ENCODE measurements at regions not wholly inside any gene's neighbourhood (a gene's known extent, or its start where the extent isn't known, plus 50 kb on each side); places are given as distances from the start of the nearest gene placed in this dataset.

DNA sequence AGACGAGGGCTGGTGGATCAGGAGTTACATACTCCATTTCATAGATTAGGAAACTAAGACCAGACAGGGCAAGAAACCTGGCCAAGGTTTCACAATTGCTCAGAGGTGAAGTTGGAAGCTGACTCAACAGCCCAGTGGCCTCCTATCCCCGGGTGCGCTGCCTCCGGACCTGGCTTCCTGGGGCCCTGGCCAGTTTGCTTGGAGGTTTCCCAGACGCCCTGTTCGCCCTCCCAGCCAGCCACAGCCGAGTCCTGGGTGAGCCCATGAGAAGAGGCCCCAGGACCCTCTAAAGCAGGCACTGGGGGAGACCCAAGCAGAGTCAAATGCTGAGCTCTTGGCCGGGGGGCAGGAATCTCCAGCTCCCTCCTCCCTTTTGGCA is 180.1 kb downstream of the ZBTB18 start:
- H3K4me3 ChIP-seq (ENCODE audit: insufficient read depth, low read depth, low read length): no peak overlapping the region
- WGBS, 2 experiments: 82 to 85% methylated on average over 8 of the region's 8 CpGs

DNA sequence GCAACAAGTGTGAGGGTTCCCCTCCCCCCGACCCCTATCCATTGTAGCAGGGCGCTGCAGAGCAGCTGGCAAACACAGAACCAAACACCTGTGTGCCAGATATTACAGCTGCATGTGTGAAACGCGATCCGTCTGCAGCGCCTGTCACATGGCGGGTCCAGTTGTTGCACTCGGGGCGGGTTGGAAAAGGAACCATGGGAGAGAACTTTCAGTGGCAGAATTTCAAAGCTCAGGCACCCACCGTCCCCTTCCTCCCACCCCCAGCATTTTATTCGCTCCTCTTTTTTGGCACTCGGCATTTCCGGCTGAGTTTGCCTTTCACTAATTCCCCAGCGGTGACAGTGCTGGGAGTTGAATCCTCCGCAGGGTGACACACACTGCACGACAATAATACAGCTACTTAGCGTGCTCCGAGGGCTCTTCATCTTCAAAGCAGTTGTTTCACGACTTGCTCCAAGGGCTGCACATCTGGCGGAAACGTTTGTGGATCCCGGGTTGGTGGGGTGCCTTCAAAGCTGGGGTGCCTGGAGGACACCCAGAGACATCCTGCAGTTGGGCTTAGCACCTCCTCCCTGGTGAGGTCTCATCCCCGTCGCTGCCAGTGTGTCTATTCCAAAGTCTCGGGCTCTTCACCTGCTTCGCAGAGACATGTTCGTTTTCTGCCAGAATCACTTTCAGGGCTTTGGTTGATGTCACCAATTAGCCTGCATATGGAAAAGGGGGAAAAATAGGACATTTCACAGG is 180.7 kb downstream of the ZBTB18 start:
- H3K9me3 ChIP-seq (ENCODE audit: control insufficient read depth, low read length): no peaks in the 10 kb centered on the region
- H3K4me1 ChIP-seq (ENCODE audit: control insufficient read depth, insufficient read depth, low read length): peaks cover 12% of the 10 kb centered on the region
- no peaks in the 10 kb centered on the region for H3K27me3 ChIP-seq (ENCODE audit: control insufficient read depth, insufficient read depth, low read length, poor library complexity, severe bottlenecking)
- no peaks in the 10 kb centered on the region for H3K36me3 ChIP-seq (ENCODE audit: control insufficient read depth, insufficient read depth, low read length)
- WGBS, 2 experiments: 49 to 51% methylated on average over 27 of the region's 27 CpGs
- no peak overlapping the region for H3K4me3 ChIP-seq (ENCODE audit: insufficient read depth, low read depth, low read length)
- H3K27ac ChIP-seq (ENCODE audit: insufficient read depth, low read depth, low read length, poor library complexity, severe bottlenecking): no peak overlapping the region

More for the DNA sequence above, 180.1 kb downstream of the ZBTB18 start:
- Histone ChIP-seq H3K36me3 (ENCODE audit: control insufficient read depth, insufficient read depth, low read length) (no peaks in the 10 kb centered on the region), H3K4me1 (ENCODE audit: control insufficient read depth, insufficient read depth, low read length) (peaks cover 12% of the 10 kb centered on the region), H3K27ac (ENCODE audit: insufficient read depth, low read depth, low read length, poor library complexity, severe bottlenecking) (no peak overlapping the region), H3K27me3 (ENCODE audit: control insufficient read depth, insufficient read depth, low read length, poor library complexity, severe bottlenecking) (no peaks in the 10 kb centered on the region), H3K9me3 (ENCODE audit: control insufficient read depth, low read length) (no peaks in the 10 kb centered on the region)

DNA sequence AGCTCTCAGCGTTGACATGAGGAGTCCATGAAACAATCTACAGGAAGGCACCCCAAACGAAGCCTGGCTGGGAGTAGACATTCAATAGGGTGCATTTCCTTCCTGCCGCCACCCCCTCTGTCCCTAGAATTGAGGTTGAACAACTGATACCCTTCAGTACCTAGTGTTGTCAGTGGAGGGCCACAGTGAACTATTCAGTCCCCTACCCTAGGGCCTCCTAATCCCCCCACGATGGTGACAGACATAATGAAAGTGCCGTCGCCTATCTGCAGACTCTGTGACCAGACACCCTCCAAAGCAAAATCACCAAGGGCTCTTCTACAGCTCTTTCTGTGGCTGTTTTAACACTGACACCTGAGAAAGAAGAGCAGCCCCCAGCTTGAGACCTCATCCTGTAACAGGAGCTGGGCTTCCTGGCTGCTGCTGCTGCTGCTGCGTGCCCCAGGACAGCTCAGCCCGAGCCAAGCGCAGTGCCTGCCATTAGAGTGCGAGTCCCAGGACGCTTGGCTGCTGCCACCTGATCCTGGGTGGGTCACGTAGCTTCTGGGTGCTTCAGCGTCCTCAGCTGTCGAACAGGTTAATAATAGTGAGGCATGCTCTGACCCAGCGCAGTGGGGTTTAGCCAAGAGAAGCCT is 183.0 kb downstream of the ZBTB18 start:
- H3K27ac ChIP-seq (ENCODE audit: insufficient read depth, low read depth, low read length, poor library complexity, severe bottlenecking): no peak overlapping the region
- 82 to 85% methylated on average over 15 of the region's 15 CpGs for WGBS, 2 experiments
- no peaks in the 10 kb centered on the region for H3K27me3 ChIP-seq (ENCODE audit: control insufficient read depth, insufficient read depth, low read length, poor library complexity, severe bottlenecking)
- H3K4me3 ChIP-seq (ENCODE audit: insufficient read depth, low read depth, low read length): no peak overlapping the region
- peaks cover 12% of the 10 kb centered on the region for H3K4me1 ChIP-seq (ENCODE audit: control insufficient read depth, insufficient read depth, low read length)
- H3K36me3 ChIP-seq (ENCODE audit: control insufficient read depth, insufficient read depth, low read length): no peaks in the 10 kb centered on the region
- no peaks in the 10 kb centered on the region for H3K9me3 ChIP-seq (ENCODE audit: control insufficient read depth, low read length)

DNA sequence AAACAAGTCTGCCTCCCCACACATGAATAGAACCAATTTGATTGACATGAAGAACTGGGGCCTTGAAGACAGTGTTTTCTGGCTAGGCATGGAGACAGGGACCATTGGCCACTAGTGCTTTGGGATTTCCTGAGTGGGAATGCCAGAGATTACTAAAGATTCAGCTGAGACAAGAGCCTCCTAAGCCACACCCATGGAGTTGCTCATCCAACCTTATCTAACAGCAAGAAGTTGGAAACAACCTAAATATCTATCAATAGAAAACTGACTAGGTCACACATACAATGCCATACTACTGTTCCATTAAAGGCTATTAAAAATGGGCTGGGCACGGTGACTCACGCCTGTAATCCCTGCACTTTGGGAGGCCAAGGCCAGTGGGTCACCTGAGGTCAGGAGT is 184.1 kb downstream of the ZBTB18 start:
- H3K9me3 ChIP-seq (ENCODE audit: control insufficient read depth, low read length): no peaks in the 10 kb centered on the region
- no peaks in the 10 kb centered on the region for H3K36me3 ChIP-seq (ENCODE audit: control insufficient read depth, insufficient read depth, low read length)
- no peak overlapping the region for H3K4me3 ChIP-seq (ENCODE audit: insufficient read depth, low read depth, low read length)
- H3K27me3 ChIP-seq (ENCODE audit: control insufficient read depth, insufficient read depth, low read length, poor library complexity, severe bottlenecking): no peaks in the 10 kb centered on the region
- peaks cover 12% of the 10 kb centered on the region for H3K4me1 ChIP-seq (ENCODE audit: control insufficient read depth, insufficient read depth, low read length)
- no peak overlapping the region for H3K27ac ChIP-seq (ENCODE audit: insufficient read depth, low read depth, low read length, poor library complexity, severe bottlenecking)
- 89% methylated on average over 2 of the region's 2 CpGs for WGBS, 2 experiments

DNA sequence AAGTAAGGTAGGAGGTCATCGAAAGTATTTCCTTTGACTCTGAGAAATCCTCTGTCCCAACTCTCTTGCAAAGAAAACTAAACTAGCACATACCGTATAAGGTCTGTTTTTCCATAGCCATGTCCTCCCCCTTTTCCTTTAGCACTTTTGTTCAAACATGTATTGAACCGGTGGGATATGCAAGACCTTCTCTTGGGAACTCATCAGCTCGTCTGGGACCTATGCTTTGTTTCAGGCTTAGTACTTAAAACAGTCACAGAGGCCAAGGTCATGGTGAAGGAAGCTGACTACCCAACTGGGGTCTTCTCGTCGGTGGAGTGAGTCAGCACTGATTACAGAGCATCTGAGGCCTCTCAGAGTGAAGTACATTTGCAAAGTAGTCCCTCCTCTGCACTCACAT is 185.0 kb downstream of the ZBTB18 start:
- Histone ChIP-seq H3K36me3 (ENCODE audit: control insufficient read depth, insufficient read depth, low read length) (no peaks in the 10 kb centered on the region), H3K4me3 (ENCODE audit: insufficient read depth, low read depth, low read length) (no peak overlapping the region), H3K27me3 (ENCODE audit: control insufficient read depth, insufficient read depth, low read length, poor library complexity, severe bottlenecking) (no peaks in the 10 kb centered on the region), H3K9me3 (ENCODE audit: control insufficient read depth, low read length) (no peaks in the 10 kb centered on the region), H3K4me1 (ENCODE audit: control insufficient read depth, insufficient read depth, low read length) (peaks cover 10% of the 10 kb centered on the region), H3K27ac (ENCODE audit: insufficient read depth, low read depth, low read length, poor library complexity, severe bottlenecking) (no peak overlapping the region)
- 88% methylated on average over 6 of the region's 6 CpGs for WGBS, 2 experiments

DNA sequence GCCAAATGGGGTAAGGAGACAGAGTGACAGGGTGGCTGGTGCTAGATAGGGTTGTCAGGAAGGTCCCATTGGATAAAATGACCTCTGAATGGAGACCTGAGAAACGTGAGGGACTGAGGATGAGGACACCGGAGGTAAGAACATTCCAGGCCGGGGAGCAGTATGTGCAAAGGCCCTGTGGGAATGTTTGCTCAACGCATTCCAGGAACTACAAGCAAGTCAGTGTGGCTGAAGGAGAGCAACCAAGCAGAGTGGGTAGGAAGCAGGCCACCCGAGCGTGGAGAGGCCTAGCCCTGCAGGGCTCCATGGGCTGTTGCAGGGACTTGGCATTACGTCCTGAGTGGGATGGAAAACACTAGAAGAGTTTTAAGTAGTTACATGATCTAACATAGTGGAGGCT is 185.6 kb downstream of the ZBTB18 start:
- 93 to 94% methylated on average over 7 of the region's 7 CpGs for WGBS, 2 experiments

DNA sequence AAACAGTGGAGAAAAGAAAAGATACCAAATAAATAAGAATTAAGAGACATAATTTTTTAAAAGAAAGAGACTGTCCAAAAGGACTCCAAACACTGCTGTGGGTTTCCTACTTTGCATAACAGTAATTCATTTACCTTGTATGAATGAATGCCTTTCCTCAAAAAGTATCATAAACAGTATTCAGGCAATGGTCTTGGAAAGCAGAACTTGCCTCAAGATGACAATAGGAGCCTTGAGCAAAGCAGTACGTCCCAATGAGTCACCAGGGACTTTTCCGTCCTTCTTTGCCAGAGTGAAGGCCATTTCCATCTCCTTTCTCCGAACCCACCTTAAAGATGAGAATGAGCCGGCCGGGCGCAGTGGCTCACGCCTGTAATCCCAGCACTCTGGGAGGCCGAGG is 186.4 kb downstream of the ZBTB18 start:
- WGBS, 2 experiments: 79 to 85% methylated on average over 8 of the region's 8 CpGs
- H3K27ac ChIP-seq (ENCODE audit: insufficient read depth, low read depth, low read length, poor library complexity, severe bottlenecking): no peak overlapping the region
- no peak overlapping the region for H3K4me3 ChIP-seq (ENCODE audit: insufficient read depth, low read depth, low read length)
- no peaks in the 10 kb centered on the region for H3K9me3 ChIP-seq (ENCODE audit: control insufficient read depth, low read length)
- H3K27me3 ChIP-seq (ENCODE audit: control insufficient read depth, insufficient read depth, low read length, poor library complexity, severe bottlenecking): no peaks in the 10 kb centered on the region
- no peaks in the 10 kb centered on the region for H3K36me3 ChIP-seq (ENCODE audit: control insufficient read depth, insufficient read depth, low read length)
- H3K4me1 ChIP-seq (ENCODE audit: control insufficient read depth, insufficient read depth, low read length): no peaks in the 10 kb centered on the region

More for the DNA sequence above, 185.6 kb downstream of the ZBTB18 start:
- Histone ChIP-seq H3K4me1 (ENCODE audit: control insufficient read depth, insufficient read depth, low read length) (peaks cover 4% of the 10 kb centered on the region), H3K4me3 (ENCODE audit: insufficient read depth, low read depth, low read length) (no peak overlapping the region), H3K36me3 (ENCODE audit: control insufficient read depth, insufficient read depth, low read length) (no peaks in the 10 kb centered on the region), H3K27ac (ENCODE audit: insufficient read depth, low read depth, low read length, poor library complexity, severe bottlenecking) (no peak overlapping the region), H3K9me3 (ENCODE audit: control insufficient read depth, low read length) (no peaks in the 10 kb centered on the region), H3K27me3 (ENCODE audit: control insufficient read depth, insufficient read depth, low read length, poor library complexity, severe bottlenecking) (no peaks in the 10 kb centered on the region)

DNA sequence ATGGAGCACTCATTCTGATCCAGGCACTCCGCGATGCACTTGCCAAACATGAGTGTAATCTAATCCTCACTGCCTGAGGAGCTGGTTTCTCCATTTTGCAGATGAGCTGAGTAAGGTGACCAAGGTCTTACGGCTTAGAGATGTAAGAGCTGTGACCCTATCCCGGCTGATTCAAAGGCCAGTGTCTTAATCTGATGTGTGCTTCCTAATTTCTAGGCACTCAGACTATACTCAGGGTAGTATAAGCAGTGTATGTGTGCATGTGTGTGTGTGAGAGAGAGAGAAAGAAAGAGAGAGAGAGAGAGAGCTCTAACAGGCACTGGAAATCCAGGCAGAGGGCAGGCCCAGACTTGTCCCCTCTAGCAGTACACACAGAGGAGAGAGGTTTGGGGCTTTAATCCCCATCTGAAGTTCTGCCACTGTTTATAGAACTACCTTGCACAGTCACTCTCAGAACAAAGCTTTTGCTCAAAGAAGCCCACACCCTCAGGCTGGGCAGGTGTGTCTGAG is 188.2 kb downstream of the ZBTB18 start:
- no peaks in the 10 kb centered on the region for H3K36me3 ChIP-seq (ENCODE audit: control insufficient read depth, insufficient read depth, low read length)
- 94 to 96% methylated on average over 4 of the region's 4 CpGs for WGBS, 2 experiments
- no peaks in the 10 kb centered on the region for H3K9me3 ChIP-seq (ENCODE audit: control insufficient read depth, low read length)
- H3K27me3 ChIP-seq (ENCODE audit: control insufficient read depth, insufficient read depth, low read length, poor library complexity, severe bottlenecking): no peaks in the 10 kb centered on the region
- H3K4me3 ChIP-seq (ENCODE audit: insufficient read depth, low read depth, low read length): no peak overlapping the region
- H3K27ac ChIP-seq (ENCODE audit: insufficient read depth, low read depth, low read length, poor library complexity, severe bottlenecking): no peak overlapping the region
- no peaks in the 10 kb centered on the region for H3K4me1 ChIP-seq (ENCODE audit: control insufficient read depth, insufficient read depth, low read length)

DNA sequence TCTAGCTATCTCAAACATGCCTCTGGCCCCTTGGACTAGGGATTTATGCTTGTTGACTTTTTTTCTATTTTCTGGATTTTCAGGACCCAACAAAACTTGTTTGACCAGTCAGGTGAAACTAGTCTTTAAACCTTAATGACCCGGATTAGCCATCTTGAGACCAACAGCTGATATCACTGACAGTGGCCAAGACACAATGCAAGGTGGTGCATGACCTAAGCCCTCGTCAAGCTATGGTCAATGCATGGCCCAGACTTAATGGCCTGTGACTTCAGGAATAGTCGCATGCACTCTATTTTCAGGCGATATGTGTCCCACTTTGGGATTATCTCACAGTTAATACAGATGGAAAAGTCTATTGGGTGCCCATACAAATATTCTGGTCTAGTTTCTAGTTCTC is 190.4 kb downstream of the ZBTB18 start:
- H3K4me3 ChIP-seq (ENCODE audit: insufficient read depth, low read depth, low read length): no peak overlapping the region
- H3K27me3 ChIP-seq (ENCODE audit: control insufficient read depth, insufficient read depth, low read length, poor library complexity, severe bottlenecking): no peaks in the 10 kb centered on the region
- 96 to 97% methylated on average over 4 of the region's 4 CpGs for WGBS, 2 experiments
- H3K36me3 ChIP-seq (ENCODE audit: control insufficient read depth, insufficient read depth, low read length): no peaks in the 10 kb centered on the region
- no peaks in the 10 kb centered on the region for H3K4me1 ChIP-seq (ENCODE audit: control insufficient read depth, insufficient read depth, low read length)
- no peaks in the 10 kb centered on the region for H3K9me3 ChIP-seq (ENCODE audit: control insufficient read depth, low read length)
- H3K27ac ChIP-seq (ENCODE audit: insufficient read depth, low read depth, low read length, poor library complexity, severe bottlenecking): no peak overlapping the region

DNA sequence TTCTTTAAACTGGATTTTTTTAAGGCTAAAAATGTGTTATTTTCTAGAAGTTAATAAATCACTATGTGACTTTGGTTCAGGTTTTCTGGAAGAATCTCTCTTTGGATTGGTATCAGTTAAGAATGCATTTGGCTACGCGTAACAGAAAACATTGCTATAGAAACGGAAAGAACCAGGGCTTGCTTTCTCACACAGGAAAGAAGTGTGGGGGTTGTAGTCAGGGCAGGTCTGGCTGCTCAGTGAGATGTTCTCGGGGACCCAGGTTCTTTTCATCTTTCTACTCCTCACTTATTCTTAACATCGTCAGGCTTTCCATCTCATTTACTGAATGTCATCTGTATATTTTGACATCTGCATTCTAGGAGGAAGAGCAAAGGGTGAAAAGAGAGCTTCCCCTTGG is 191.4 kb downstream of the ZBTB18 start:
- Histone ChIP-seq H3K4me3 (ENCODE audit: insufficient read depth, low read depth, low read length) (no peak overlapping the region), H3K36me3 (ENCODE audit: control insufficient read depth, insufficient read depth, low read length) (no peaks in the 10 kb centered on the region), H3K4me1 (ENCODE audit: control insufficient read depth, insufficient read depth, low read length) (no peaks in the 10 kb centered on the region), H3K9me3 (ENCODE audit: control insufficient read depth, low read length) (no peaks in the 10 kb centered on the region), H3K27me3 (ENCODE audit: control insufficient read depth, insufficient read depth, low read length, poor library complexity, severe bottlenecking) (no peaks in the 10 kb centered on the region), H3K27ac (ENCODE audit: insufficient read depth, low read depth, low read length, poor library complexity, severe bottlenecking) (no peak overlapping the region)
- WGBS, 2 experiments: 91 to 92% methylated on average over 4 to 5 of the region's 5 CpGs
